OCI-LY3 (cell line): ENCODE measurements at regions not wholly inside any gene's neighbourhood (a gene's known extent, or its start where the extent isn't known, plus 50 kb on each side); places are given as distances from the start of the nearest gene placed in this dataset.

ENCODE experiments used
- EZH2phosphoT487 ChIP-seq: fragments of 200-600 bp; shearing (Covaris generic); IDR thresholded peaks from 2 replicates; pipeline ENCODE4 v1.6.1; 2018; ENCODE audit warnings: antibody characterized with exemption, mixed run types, low read depth
- TF ChIP-seq, protein P1 (sequence below): fragments of 200-600, 300-600 bp; sonication (generic); IDR thresholded peaks from 2 replicates; pipeline ENCODE4 v1.5.1; 2014; ENCODE audit warnings: antibody characterized with exemption, low read length, low read depth

DNA sequence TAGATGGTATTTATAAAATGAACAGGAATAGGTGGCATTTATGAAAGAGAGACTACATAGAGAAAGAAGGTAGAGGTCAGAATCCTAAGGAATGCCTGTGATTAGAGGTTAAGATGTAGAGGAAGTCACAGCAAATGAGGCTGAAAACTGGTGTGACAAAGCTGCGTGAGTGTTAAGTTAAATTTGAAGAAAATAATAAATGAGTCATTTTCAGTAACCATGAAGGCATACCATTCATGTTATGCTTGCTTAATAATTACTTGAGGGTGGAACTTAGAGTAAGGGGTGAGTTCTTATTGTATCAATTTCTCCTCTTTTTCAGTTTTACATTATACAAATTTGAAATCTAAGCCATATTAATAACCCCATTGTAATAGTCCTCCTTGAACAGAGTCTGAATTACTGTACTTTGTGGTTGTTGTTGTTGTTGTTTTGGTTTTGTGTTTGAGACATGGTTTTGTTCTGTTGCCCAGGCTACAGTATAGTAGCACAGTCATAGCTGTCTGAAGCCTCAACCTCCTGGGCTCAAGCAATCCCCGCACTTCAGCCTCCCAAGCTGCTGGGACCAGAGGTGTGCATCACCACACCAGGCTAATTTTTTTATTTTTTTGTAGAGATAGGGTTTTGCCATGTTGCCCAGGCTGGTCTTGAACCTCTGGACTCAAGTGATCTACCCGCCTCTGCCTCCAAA is 761.5 kb downstream of the GALC start:
- TF ChIP-seq, protein P1, sequence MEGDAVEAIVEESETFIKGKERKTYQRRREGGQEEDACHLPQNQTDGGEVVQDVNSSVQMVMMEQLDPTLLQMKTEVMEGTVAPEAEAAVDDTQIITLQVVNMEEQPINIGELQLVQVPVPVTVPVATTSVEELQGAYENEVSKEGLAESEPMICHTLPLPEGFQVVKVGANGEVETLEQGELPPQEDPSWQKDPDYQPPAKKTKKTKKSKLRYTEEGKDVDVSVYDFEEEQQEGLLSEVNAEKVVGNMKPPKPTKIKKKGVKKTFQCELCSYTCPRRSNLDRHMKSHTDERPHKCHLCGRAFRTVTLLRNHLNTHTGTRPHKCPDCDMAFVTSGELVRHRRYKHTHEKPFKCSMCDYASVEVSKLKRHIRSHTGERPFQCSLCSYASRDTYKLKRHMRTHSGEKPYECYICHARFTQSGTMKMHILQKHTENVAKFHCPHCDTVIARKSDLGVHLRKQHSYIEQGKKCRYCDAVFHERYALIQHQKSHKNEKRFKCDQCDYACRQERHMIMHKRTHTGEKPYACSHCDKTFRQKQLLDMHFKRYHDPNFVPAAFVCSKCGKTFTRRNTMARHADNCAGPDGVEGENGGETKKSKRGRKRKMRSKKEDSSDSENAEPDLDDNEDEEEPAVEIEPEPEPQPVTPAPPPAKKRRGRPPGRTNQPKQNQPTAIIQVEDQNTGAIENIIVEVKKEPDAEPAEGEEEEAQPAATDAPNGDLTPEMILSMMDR, result no peak
- TF ChIP-seq EZH2phosphoT487, result no peak
